ENCODE measurements at regions not wholly inside any gene's neighbourhood (a gene's known extent, or its start where the extent isn't known, plus 50 kb on each side); places are given as distances from the start of the nearest gene placed in this dataset.

- DNase-seq (ENCODE audit: low read depth in 1 of 2, low spot score in 2 of 2) (no peak), FAIRE-seq (no peak)
- Histone ChIP-seq H3K18ac (ENCODE audit: extremely low read depth, low read length) (no peak overlapping the region), H3K14ac (ENCODE audit: insufficient read length) (no peak overlapping the region), H3K79me1 (ENCODE audit: low read depth, low read length) (no peaks in the 10 kb centered on the region), H3K9ac (replicated peaks in 1 of 4; ENCODE audit: extremely low read depth in 1 of 4, low read depth in 3 of 4, low read length in 3 of 4) (no peak overlapping the region), H2BK12ac (ENCODE audit: low read depth, low read length) (no peak overlapping the region), H3K36me3 (ENCODE audit: control insufficient read depth in 2 of 4, insufficient read depth in 4 of 4, low read length in 3 of 4) (no peaks in the 10 kb centered on the region), H4K8ac (ENCODE audit: extremely low read depth, insufficient read depth, low read length) (no peak overlapping the region), H2AK5ac (ENCODE audit: low read depth, low read length) (no peak overlapping the region), H4K20me1 (replicated peaks in 1 of 2; ENCODE audit: control insufficient read depth in 1 of 2, insufficient read depth in 2 of 2, low read length in 2 of 2) (no peaks in the 10 kb centered on the region), H3K79me2 (ENCODE audit: control insufficient read depth in 1 of 2, insufficient read depth in 2 of 2, low read length in 2 of 2) (no peaks in the 10 kb centered on the region), H3K4me2 (ENCODE audit: insufficient read depth in 1 of 2, low read depth in 2 of 2, low read length in 2 of 2) (no peak overlapping the region), H3K23me2 (ENCODE audit: low read depth, low read length) (no peaks in the 10 kb centered on the region), H3K9me3 (ENCODE audit: insufficient read depth in 2 of 2, low read depth in 1 of 2, low read length in 1 of 2) (no peaks in the 10 kb centered on the region), H3K4me1 (replicated peaks in 1 of 4; ENCODE audit: control insufficient read depth in 3 of 4, insufficient read depth in 4 of 4, low read length in 3 of 4) (peaks cover 0 to 3% (median 0%) of the 10 kb centered on the region in 4 experiments; a peak in 2 of 7 replicates), H3K4me3 (ENCODE audit: extremely low read depth in 1 of 4, insufficient read depth in 2 of 4, low read depth in 3 of 4, low read length in 4 of 4) (no peak overlapping the region), H3K23ac (ENCODE audit: insufficient read length) (no peak overlapping the region), H3K27me3 (replicated peaks in 1 of 4; ENCODE audit: control insufficient read depth in 3 of 4, extremely low read depth in 1 of 4, insufficient read depth in 3 of 4, low read length in 3 of 4) (no peaks in the 10 kb centered on the region), H3K56ac (replicated peaks; ENCODE audit: insufficient read length, low read depth, low read length) (no peak overlapping the region), H4K91ac (replicated peaks; ENCODE audit: insufficient read length, low read length) (no peak overlapping the region), H3K27ac (ENCODE audit: low read depth, low read length) (no peak overlapping the region), H2BK15ac (ENCODE audit: low read length) (no peak overlapping the region), H2BK20ac (ENCODE audit: low read length) (no peak overlapping the region), H3K4ac (replicated peaks; ENCODE audit: insufficient read length, low read depth, low read length) (no peak overlapping the region), H4K5ac (ENCODE audit: insufficient read length, low read depth, low read length) (no peak overlapping the region), H2BK120ac (replicated peaks; ENCODE audit: low read depth, low read length) (no peak overlapping the region), H2BK5ac (ENCODE audit: low read depth, low read length) (no peak overlapping the region), H2AFZ (ENCODE audit: low read length) (no peak overlapping the region)
- ChIA-PET CTCF (ENCODE audit: partially characterized antibody) (interaction anchor here (2.1 to 2.2 kb wide), 2 partner anchors 15 to 39 kb away, joined by 5 read pairs; no protein-coding TSS in a partner anchor), POLR2A (ENCODE audit: partially characterized antibody) (no interaction called here)
- 76% methylated on average over 16 of the region's 16 CpGs; no CpG with 5 or more reads in 1 of the 2 experiments for WGBS, 2 experiments (ENCODE audit: extremely low coverage in 1 of 2, insufficient coverage in 1 of 2, insufficient read length in 1 of 2, insufficient replicate concordance in 2 of 2, low coverage in 1 of 2, low lambda C conversion rate in 2 of 2, missing lambda C conversion rate in 1 of 2)
- no peak for TF ChIP-seq KDM1A (IDR thresholded peaks at IDR 0.05; ENCODE audit: borderline replicate concordance, low read length)
- TF ChIP-seq TBP (IDR thresholded peaks at IDR 0.05; ENCODE audit: low read depth, low read length) = no peak
- no peak for TF ChIP-seq EP300 (IDR thresholded peaks at IDR 0.05; ENCODE audit: borderline replicate concordance in 1 of 2, low read depth in 2 of 2, low read length in 2 of 2)
- TF ChIP-seq USF2 (IDR thresholded peaks at IDR 0.05; ENCODE audit: low read length) = no peak
- no peak for TF ChIP-seq CEBPB (IDR thresholded peaks at IDR 0.05; ENCODE audit: low read depth, low read length)
- TF ChIP-seq KDM5A (IDR thresholded peaks at IDR 0.05; ENCODE audit: low read length) = no peak
- TF ChIP-seq YY1 (IDR thresholded peaks at IDR 0.05; ENCODE audit: low read depth, low read length) = no peak
- no peak for TF ChIP-seq BCL11A (IDR thresholded peaks at IDR 0.05; ENCODE audit: low read depth in 2 of 2, low read length in 2 of 2)
- TF ChIP-seq JUN (IDR thresholded peaks at IDR 0.05; ENCODE audit: low read depth, low read length) = no peak
- no peak for TF ChIP-seq SP4 (IDR thresholded peaks at IDR 0.05; ENCODE audit: low read length)
- TF ChIP-seq CBX8 (IDR thresholded peaks at IDR 0.05; ENCODE audit: borderline replicate concordance, low read depth, low read length) = no peak
- no peak for TF ChIP-seq SIRT6 (IDR thresholded peaks at IDR 0.05; ENCODE audit: low read length)
- TF ChIP-seq ASH2L (IDR thresholded peaks at IDR 0.05; ENCODE audit: low read length) = no peak
- TF ChIP-seq SAP30 (IDR thresholded peaks at IDR 0.05; ENCODE audit: insufficient read depth, insufficient replicate concordance, low read length) = no peak
Observed at GRCh38 chr17:73749928-73750605, 105.8 kb upstream of the SDK2 start.
